ENCODE measurements at regions not wholly inside any gene's neighbourhood (a gene's known extent, or its start where the extent isn't known, plus 50 kb on each side); places are given as distances from the start of the nearest gene placed in this dataset.

DNA sequence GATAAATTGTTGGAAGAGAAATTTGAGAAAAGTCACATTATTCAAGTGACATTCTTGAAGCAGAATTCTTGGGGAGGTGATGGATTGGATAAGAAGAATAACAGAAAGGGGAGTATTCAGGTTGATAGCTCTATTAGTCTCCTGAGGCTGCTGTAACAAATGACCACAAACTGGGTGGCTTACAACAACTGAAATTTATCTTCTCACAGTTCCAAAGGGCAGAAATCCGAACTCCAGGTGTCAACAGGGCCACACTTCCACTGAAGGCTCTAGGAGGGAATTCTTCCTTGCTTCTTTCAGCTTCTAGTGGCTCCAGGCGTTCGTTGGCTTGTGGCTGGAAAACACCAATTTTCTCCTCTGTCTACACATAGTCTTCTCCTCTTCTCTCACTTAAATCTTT, 99.8 kb downstream of the TES start:
- no peak for DNase-seq (ENCODE audit: low spot score)

DNA sequence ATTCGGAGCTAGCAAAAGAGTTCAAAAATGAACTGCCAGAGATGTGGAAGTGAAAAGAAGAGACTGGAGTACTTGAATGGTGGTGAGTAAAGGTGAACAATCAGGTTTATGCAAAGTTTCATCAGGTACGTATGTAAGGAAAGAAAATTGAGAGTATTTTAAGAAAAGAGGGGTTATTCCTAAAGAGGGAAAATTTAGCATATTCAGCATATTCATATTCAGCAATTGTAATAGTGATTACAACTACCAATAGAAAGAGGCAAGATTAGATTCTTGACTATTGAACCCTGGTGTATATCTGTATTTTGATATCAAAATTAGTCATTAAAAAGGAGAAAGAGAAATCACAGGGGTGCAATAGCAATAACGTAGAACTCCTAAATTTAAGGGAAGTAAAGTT, 100.9 kb downstream of the TES start:
- DNase-seq (ENCODE audit: low spot score) = no peak

DNA sequence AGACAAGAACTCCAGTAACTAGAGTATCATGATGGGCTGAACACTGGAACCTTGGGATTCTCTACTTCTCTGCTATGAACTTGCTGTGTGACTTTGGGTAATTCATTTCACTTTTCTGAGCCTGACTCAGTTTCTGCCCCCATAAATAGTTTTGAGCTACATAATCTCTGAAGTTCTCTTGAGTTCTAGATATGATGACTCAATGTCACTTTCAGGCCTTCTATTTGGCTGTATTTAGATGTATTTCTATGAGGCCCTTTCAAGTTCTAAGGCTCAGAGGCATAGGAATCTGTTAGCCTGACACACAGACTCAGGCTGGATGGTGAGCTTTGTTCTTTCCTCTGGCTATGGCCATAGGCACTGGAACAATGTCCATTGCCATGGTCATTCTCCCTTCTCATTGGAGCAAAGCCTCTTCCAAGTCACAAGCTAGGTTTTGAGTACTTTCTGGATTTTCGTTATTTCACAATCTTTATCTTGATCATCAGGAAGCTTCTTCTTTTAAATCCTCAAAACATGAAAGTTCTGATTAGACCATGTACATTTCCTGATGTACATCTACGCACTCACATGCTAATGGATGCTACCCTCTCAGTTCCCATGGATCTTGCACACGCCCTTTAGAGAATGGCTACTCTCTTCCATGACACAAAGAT, 101.6 kb downstream of the TES start:
- no peak for DNase-seq (ENCODE audit: low spot score)

DNA sequence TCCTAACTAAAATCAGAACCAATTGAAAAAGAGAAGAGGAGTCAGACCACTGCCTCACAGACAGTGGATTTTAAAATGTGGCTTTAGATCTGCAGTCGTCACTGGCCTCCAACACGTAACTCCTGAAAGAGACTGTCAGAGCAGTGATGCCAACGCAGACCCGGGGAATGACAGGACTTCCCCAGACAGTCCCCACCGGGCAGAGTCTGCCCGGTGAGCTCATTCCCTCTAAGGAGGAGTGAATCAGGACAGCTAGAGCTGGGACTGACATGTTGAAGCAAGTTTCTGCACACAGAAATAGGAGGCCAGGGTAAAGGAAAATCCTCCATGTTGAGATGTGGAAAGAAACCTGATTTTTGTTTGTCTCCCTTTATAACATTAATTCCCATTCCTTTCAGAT, 105.0 kb downstream of the TES start:
- DNase-seq (ENCODE audit: low spot score) = peak; percentile 77

DNA sequence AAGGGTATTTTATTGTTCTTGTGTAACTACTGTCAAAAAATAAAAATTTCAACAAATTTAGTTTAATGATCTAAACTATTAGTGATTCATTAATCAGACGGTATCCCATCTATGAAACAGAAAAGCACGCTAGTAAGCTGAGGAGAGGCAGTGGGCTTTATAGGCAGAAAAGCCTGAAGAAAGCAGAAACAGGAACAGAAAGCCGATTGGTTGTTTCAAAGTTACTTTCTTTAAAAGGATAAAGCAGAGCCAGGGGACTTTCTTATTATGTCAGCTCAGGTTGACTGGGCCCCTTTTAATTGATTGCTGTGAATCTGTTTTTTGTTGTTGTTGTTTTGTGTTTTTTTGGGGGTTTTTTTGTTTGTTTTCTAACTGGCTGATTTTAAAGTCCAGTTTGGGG, 105.5 kb downstream of the TES start:
- DNase-seq (ENCODE audit: low spot score) = no peak

DNA sequence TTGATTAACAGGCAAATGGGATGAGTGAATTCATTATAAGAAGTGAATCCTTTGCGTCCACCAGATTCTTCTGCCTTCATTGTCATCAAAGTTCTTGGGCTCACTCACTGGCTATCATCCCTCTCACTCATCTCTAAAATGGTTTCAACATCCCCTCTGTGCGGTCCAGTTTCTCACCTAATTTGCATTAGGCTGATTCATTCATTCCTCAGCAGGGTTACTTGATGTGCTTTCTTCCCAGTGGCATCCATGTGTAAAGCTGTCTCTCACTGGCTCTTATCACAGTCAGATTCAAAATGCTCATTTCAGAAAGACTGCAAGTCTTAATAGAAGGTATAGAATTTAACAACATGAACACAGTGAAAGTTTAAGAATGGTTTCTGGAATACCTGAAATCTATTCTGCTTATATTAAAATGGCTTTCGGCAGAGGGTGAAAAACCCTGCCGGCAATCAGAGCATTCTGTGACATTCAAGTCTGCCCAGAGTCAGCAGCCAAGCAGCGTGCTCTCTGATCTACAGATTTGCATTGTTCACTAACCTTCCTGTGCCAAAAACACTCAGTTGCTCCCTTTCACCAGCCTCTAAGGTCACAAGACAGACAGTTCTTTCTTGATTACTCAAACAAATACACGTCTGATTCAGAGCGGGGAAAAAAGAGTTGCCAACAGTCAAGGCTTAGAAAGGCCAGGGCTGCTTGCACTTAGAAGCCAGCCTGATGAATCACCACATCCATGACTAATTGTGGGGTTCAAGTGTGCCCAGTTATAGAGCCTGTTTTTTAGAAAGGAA, 106.7 kb downstream of the TES start:
- peak; percentile 98 for DNase-seq (ENCODE audit: low spot score)

DNA sequence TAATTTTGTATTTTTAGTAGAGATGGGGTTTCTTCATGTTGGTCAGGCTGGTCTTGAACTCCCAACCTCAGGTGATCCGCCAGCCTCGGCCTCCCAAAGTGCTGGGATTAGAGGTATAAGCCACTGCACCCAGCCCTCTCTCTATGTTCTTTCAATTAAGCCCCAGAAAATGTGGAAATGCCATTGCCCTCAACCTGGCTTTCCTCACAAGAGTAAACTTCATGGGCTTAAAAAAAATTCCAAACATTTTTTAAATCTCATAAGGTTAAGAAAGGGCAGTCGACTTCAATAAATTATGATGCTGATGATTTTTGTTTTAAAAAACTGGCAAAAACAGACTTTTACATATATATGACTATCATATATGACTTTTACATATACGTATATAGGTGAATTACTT, 107.6 kb downstream of the TES start:
- DNase-seq (ENCODE audit: low spot score) = peak; percentile 69

DNA sequence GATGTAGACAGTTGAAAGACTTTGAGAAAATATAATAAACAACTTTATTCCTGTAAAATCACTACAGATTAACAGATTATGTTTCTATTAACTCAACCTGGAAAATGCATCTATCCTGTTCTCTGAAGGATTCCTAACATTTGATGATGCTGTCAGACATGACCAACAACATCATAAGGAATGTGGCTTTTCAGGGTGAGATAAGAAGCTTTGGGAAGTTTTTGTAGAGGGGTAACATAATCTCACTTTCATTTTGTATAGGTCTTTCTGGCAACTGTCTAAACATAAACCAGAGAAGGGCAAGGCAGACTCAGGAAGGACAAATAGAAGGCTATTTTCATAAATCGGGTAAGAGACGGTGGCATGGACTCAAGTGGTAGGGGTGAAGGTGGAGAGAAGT, 112.2 kb downstream of the TES start:
- no peak for DNase-seq (ENCODE audit: low spot score)

DNA sequence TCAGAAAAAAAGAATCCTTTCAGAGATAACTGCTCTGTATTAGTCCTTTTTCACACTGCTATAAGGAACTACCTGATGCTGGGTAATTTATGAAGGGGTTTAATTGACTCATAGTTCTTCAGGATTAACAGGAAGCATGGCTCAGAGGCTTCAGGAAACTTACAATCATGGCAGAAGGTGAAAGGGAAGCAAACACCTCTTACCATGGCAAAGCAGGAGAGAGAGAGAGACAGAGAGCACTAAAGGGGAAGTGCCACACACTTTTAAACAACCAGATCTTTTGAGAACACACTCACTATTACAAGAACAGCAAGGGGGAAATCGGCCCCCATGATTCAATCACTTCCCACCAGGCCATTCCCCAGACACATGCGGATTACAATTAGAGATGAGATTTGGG, 114.2 kb downstream of the TES start:
- no peak for DNase-seq (ENCODE audit: low spot score)

DNA sequence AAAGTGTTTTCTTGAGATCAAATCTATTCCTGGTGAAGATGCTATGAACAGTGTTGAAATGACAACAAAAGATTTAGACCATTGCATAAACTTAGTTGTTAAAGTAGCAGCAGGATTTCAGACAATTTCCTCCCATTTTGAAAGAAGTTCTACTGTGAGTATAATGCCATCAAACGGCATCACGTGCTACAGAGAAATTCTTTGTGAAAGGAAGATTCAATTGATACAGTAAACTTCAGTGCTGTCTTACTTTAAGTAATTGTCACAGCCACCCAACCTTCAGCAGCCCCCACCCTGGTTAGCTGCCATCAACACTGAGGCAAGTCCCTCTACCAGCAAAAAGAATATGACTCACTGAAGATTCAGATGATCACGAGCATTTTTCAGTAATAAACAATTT, 115.2 kb downstream of the TES start:
- DNase-seq (ENCODE audit: low spot score) = no peak

DNA sequence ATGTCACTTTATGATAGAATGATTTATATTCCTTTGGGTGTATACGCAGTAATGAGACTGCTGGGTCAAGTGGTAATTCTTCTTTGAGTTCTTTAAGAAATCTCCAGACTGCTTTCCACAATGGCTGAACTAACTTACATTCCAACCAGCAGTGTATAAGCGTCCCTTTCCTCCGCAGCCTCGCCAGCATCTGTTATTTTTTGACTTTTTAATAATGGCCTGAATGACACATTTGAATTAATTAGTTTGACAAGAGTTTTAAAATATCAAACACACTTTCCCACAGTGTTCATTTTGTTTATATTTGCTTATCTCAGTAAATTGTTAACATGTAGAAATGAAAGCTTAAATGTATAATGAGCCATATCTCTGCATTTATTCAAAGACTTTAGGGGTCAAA, 116.8 kb downstream of the TES start:
- no peak for DNase-seq (ENCODE audit: low spot score)

DNA sequence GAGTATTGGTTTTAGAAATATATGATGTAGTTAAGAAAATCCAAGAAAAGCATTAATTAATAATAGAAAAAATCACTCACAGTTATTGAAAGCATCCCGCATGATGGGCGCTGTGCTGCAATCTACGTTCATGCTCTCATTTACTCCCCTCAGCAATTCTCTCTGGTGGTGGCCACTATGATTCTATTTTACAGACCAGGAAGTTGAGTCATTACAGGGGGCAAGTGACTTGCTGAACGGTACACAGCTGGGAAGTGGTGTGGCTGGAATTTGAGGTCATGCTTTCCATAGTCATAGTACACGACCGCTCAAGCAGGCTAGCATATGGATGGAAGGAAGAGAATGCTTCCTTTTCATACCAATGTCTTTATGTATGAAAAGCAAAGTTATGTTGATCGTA, 117.4 kb downstream of the TES start:
- DNase-seq (ENCODE audit: low spot score) = peak; percentile 88

DNA sequence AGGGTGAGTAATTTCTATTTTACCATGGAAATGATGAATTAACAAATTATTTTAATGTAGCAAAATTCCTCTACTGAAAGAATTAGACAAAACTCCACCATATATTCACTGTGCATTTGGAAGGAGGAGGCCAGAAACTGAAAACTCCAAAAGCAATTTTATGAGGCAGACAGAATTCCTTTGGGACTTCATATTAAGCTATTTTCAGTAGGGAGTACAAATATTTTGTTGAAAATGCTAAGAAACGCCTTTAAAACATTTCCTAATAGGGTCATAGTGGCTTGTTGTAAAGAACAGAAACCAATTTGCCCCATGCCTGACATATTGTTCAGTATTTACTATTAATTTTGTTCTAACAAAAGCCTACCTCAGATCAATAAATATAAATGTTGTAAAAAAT, 117.8 kb downstream of the TES start:
- no peak for DNase-seq (ENCODE audit: low spot score)

DNA sequence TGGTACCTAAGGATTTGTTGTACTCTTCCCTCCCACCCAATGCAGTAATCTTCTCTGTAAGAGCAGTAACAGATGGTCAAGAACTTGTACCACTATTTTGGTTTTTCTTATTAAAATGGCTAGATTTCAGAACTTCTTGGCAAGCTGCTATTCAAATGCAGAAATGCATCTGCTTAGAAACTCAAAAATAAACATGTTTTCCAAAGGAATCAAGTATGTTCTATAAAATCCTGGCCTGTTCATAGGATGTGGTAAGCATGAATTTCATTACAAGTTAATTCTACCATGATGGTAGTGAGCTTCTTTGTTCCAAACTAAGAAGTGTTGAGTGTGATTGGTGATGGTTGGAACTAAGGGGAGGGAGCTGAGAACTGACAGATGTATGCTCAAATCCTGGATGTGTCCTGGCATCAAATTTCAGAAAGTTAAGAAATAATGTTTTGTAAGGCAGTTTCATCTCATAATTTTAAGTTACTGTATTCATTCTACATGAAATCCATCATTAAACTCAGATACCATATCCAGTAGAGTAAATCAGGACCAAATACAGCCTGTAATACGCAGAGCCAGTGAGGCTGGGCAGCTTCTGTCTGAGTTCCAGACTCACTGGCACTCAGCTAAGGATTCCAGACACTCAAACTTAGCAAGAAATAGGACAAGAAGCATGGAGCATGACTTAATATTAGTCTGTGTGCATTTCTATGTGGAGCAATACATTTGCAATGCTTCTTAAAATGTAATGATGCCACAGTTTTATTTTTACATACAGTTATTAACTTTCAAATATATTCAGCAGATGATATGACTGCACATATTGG, 119.6 kb downstream of the TES start:
- no peak for DNase-seq (ENCODE audit: low spot score)

DNA sequence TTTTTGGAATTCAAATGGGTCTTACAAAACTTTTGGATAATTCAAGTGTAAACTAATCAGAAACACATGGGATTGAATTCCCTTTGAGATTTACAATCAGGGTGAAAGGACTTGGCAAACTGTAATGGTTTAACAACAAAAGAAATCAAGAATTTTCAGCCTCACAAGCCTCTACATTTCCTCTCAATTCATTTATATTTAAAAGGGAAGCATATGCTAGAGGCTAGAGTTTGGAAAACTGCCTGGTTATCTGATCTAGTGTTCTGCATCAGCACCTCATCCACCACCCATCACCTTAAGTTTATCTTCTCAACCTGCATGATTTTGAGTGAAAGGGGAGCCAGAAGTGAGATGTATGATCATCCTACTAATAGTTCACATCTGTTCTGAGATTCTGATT, 120.7 kb downstream of the TES start:
- DNase-seq (ENCODE audit: low spot score) = no peak

DNA sequence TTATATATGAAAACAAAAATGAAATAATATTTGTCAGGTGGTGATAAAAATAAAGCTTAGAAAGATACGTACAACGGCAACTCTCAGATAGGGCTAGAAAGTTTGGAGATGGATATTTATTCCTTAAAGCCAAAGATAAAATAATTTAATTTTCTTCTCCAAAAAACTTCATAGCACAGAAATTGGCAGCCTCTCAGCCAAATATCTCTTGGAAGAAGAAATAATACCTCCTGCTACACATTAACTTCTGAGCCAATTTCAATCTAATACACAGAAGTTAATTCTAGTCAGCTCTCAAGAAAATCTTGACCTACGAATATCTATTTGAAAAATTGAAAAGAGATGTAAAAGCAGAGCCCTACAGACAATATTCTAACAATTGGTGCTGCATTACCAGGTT, 122.4 kb downstream of the TES start:
- no peak for DNase-seq (ENCODE audit: low spot score)

DNA sequence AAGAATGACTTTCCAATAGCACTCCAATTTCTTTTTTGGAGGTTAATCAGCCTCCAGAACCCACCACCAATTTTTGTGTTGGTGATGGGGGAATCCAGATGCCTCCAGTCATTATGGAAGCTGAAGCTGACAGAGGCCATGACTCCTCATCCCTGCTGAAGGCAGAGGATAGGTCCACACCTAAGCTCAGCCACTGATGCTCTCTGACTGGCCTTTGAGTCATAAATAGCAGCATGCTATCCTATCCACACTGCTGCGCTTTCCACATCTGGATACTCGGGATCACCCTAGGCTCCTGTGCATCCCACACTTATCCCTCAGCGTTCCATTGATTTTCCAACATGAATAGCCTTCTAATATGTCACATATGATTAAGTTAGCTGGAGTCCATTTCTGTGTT, 124.2 kb downstream of the TES start:
- no peak for DNase-seq (ENCODE audit: low spot score)

DNA sequence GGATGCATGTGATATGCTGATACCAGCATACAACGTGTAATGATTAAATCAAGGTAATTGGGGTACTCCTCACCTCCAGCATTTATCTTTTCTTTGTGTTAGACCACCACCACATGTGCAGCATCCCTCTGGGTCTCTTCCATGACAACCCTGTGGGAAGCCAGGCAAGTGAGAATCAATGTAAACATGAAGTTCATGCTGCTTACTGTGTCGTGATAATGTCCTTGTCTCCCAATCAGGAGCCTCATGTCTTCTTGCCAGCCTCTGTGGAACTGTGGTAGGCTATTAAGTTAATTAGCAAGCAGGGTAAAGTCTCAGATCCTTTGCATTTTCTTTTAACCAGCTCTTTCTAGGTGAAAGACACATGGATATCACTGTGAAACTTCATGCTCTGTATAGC, 126.7 kb downstream of the TES start:
- DNase-seq (ENCODE audit: low spot score) = no peak

DNA sequence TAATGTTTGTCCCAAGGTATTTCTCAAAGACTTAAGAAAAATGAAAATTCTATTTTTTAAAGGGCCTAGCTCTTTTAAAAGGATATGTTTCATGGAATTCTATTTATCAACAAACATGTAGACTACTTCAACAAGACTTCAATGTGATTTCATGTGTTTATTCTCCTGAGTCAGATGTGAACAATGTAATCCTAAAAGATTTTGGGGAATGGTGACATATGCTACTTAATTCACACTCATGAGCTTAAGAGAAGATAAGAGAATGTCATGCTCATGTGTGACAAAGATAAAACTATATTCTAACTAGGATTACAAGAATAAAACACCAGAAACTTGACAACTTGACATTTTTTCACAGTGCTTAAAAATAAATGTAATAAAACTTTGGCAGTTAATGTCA, 127.5 kb downstream of the TES start:
- DNase-seq (ENCODE audit: low spot score) = no peak

DNA sequence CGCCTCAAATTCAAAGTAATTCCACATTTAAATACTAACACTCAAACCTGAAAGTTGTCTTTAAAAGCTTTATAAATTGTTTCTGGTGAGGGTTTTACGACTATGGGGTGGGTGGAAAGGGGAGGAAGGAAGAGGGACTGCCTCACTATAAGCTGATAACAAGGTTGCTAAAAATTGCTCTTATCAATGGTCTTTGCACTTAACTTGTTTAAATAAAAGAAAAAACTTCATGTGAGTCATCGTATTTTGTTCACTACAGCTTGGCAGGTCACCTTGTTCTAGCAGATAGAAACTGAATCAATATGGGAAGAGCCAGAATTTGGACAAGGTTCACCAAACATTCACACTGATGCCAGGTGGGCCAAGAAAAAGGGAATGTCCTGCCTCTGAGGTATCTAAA, 129.2 kb downstream of the TES start:
- DNase-seq (ENCODE audit: low spot score) = no peak

DNA sequence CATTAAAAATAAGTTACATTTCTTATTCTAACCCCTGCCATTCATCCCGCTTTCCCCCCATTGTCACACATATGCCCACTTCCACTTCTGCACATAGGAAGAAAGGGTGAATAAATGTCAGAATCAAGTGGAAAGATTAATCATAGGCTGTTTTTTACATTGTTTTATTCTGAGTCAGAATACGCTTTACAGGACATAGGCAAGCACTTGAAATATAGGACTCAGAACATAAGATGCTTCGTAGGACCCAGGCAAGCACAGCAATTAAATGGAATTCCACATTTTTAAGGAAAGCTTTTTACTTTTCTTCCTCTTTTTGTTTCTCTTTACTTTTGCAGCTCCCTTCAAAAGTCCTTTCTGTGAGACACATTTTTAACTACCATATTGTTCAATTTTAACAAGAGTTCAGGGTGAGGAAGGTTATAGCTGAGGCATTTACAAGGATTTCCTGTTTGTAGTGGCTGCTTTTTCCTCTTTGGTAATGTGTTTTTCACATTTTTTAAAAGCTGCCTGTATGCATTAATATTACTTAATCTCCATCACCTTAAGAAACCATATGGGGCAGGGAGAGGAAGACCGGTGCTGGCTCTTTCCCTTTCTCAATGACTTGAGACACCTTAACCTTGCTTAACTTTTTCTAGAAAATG, 130.0 kb downstream of the TES start:
- DNase-seq (ENCODE audit: low spot score) = peak; percentile 67
